HepG2 (cell line): ENCODE measurements at regions not wholly inside any gene's neighbourhood (a gene's known extent, or its start where the extent isn't known, plus 50 kb on each side); places are given as distances from the start of the nearest gene placed in this dataset.

ENCODE experiments used
- AGO2 ChIP-seq: fragments of 200-400 bp; formaldehyde crosslinking; optimal IDR thresholded peaks from 2 replicates; pipeline ENCODE3; 2017; ENCODE audit warnings: mild to moderate bottlenecking, low read depth, low read length, moderate library complexity
- BORCS8-MEF2B ChIP-seq: sonication (generic); formaldehyde crosslinking; IDR thresholded peaks from 2 replicates; pipeline ENCODE4 v1.8.0; 2022; ENCODE audit warnings: mild to moderate bottlenecking, missing genetic modification reagents
- ETV6 ChIP-seq: sonication (generic); formaldehyde crosslinking; conservative IDR thresholded peaks from 2 replicates; pipeline ENCODE4 v1.4.0; 2020; ENCODE audit warnings: missing genetic modification reagents
- IRF1 ChIP-seq: sonication (generic); formaldehyde crosslinking; IDR thresholded peaks from 2 replicates; pipeline ENCODE4 v1.4.0; 2020; ENCODE audit warnings: low read depth, mild to moderate bottlenecking, missing genetic modification reagents
- JUNB ChIP-seq: sonication (generic); formaldehyde crosslinking; IDR thresholded peaks from 2 replicates; pipeline ENCODE4 v1.8.0; 2022; ENCODE audit warnings: missing genetic modification reagents, mild to moderate bottlenecking, borderline replicate concordance
- MAFF ChIP-seq: IDR thresholded peaks from 2 replicates; pipeline ENCODE4 v1.6.1; 2011; ENCODE audit warnings: low read depth, low read length, improper control_type of control experiment
- MNT ChIP-seq: fragments of 450-650 bp; IDR thresholded peaks from 2 replicates; pipeline ENCODE4 v1.6.1; 2016
- MTA1 ChIP-seq: sonication (generic); formaldehyde crosslinking; IDR thresholded peaks from 2 replicates; pipeline ENCODE4 v1.4.0; 2020; ENCODE audit warnings: missing genetic modification reagents, mild to moderate bottlenecking, borderline replicate concordance
- MZF1 ChIP-seq: sonication (generic); formaldehyde crosslinking; IDR thresholded peaks from 2 replicates; pipeline ENCODE4 v1.8.1; 2023; ENCODE audit warnings: mild to moderate bottlenecking, missing genetic modification reagents, borderline replicate concordance
- PHF20 ChIP-seq: sonication (generic); formaldehyde crosslinking; IDR thresholded peaks from 2 replicates; pipeline ENCODE4 v1.5.0; 2020; ENCODE audit warnings: mild to moderate bottlenecking, missing genetic modification reagents
- SOX5 ChIP-seq: IDR thresholded peaks from 2 replicates; pipeline ENCODE4 v1.6.1; 2016; ENCODE audit warnings: borderline replicate concordance
- ZNF501 ChIP-seq: sonication (generic); formaldehyde crosslinking; IDR thresholded peaks from 2 replicates; pipeline ENCODE4 v1.5.1; 2020; ENCODE audit warnings: mild to moderate bottlenecking, moderate library complexity, missing genetic modification reagents
- ZNF512 ChIP-seq: sonication (generic); formaldehyde crosslinking; IDR thresholded peaks from 2 replicates; pipeline ENCODE4 v1.4.0; 2020; ENCODE audit warnings: mild to moderate bottlenecking, missing genetic modification reagents
- TF ChIP-seq, protein P1 (sequence below): sonication (generic); formaldehyde crosslinking; IDR thresholded peaks from 2 replicates; pipeline ENCODE4 v1.4.0; 2020; ENCODE audit warnings: missing genetic modification reagents, borderline replicate concordance
- TF ChIP-seq, protein P2 (sequence below): sonication (generic); formaldehyde crosslinking; IDR thresholded peaks from 2 replicates; pipeline ENCODE4 v1.4.0; 2020; ENCODE audit warnings: low read depth, mild to moderate bottlenecking, missing genetic modification reagents
- TF ChIP-seq, protein P3 (sequence below): IDR thresholded peaks from 2 replicates; pipeline ENCODE4 v1.4.0; 2020; ENCODE audit warnings: mild to moderate bottlenecking, missing genetic modification reagents

- TF ChIP-seq, protein P1, sequence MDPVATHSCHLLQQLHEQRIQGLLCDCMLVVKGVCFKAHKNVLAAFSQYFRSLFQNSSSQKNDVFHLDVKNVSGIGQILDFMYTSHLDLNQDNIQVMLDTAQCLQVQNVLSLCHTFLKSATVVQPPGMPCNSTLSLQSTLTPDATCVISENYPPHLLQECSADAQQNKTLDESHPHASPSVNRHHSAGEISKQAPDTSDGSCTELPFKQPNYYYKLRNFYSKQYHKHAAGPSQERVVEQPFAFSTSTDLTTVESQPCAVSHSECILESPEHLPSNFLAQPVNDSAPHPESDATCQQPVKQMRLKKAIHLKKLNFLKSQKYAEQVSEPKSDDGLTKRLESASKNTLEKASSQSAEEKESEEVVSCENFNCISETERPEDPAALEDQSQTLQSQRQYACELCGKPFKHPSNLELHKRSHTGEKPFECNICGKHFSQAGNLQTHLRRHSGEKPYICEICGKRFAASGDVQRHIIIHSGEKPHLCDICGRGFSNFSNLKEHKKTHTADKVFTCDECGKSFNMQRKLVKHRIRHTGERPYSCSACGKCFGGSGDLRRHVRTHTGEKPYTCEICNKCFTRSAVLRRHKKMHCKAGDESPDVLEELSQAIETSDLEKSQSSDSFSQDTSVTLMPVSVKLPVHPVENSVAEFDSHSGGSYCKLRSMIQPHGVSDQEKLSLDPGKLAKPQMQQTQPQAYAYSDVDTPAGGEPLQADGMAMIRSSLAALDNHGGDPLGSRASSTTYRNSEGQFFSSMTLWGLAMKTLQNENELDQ: no peak
- no peak for TF ChIP-seq MNT
- TF ChIP-seq, protein P2, sequence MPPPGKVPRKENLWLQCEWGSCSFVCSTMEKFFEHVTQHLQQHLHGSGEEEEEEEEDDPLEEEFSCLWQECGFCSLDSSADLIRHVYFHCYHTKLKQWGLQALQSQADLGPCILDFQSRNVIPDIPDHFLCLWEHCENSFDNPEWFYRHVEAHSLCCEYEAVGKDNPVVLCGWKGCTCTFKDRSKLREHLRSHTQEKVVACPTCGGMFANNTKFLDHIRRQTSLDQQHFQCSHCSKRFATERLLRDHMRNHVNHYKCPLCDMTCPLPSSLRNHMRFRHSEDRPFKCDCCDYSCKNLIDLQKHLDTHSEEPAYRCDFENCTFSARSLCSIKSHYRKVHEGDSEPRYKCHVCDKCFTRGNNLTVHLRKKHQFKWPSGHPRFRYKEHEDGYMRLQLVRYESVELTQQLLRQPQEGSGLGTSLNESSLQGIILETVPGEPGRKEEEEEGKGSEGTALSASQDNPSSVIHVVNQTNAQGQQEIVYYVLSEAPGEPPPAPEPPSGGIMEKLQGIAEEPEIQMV (CRISPR knock-in tag): peak; percentile 81; the same call in 1 of the 2 replicates
- peak; percentile 78; the same call in 1 of the 2 replicates for TF ChIP-seq ETV6 (CRISPR knock-in tag)
- no peak for TF ChIP-seq ZNF512 (CRISPR knock-in tag)
- TF ChIP-seq BORCS8-MEF2B (CRISPR knock-in tag): peak; percentile 94
- no peak for TF ChIP-seq MAFF
- TF ChIP-seq, protein P3, sequence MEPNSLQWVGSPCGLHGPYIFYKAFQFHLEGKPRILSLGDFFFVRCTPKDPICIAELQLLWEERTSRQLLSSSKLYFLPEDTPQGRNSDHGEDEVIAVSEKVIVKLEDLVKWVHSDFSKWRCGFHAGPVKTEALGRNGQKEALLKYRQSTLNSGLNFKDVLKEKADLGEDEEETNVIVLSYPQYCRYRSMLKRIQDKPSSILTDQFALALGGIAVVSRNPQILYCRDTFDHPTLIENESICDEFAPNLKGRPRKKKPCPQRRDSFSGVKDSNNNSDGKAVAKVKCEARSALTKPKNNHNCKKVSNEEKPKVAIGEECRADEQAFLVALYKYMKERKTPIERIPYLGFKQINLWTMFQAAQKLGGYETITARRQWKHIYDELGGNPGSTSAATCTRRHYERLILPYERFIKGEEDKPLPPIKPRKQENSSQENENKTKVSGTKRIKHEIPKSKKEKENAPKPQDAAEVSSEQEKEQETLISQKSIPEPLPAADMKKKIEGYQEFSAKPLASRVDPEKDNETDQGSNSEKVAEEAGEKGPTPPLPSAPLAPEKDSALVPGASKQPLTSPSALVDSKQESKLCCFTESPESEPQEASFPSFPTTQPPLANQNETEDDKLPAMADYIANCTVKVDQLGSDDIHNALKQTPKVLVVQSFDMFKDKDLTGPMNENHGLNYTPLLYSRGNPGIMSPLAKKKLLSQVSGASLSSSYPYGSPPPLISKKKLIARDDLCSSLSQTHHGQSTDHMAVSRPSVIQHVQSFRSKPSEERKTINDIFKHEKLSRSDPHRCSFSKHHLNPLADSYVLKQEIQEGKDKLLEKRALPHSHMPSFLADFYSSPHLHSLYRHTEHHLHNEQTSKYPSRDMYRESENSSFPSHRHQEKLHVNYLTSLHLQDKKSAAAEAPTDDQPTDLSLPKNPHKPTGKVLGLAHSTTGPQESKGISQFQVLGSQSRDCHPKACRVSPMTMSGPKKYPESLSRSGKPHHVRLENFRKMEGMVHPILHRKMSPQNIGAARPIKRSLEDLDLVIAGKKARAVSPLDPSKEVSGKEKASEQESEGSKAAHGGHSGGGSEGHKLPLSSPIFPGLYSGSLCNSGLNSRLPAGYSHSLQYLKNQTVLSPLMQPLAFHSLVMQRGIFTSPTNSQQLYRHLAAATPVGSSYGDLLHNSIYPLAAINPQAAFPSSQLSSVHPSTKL (CRISPR knock-in tag): peak; percentile 57; the same call in 1 of the 2 replicates
- no peak for TF ChIP-seq IRF1
- peak; percentile 14; the same call in 1 of the 2 replicates for TF ChIP-seq PHF20 (CRISPR knock-in tag)
- peak; percentile 40; the same call in 1 of the 2 replicates for TF ChIP-seq SOX5 (CRISPR knock-in tag)
- TF ChIP-seq AGO2: no peak
- TF ChIP-seq ZNF501 (CRISPR knock-in tag): peak; percentile 47
- TF ChIP-seq JUNB (CRISPR knock-in tag): peak; percentile 78; the same call in 1 of the 2 replicates
- no peak for TF ChIP-seq MZF1 (CRISPR knock-in tag)
- TF ChIP-seq MTA1: no peak
These were observed 187.4 kb downstream of the ZEB2 start (continued) for GRCh38 chr2:144332356-144333142.
